ENCODE measurements at regions not wholly inside any gene's neighbourhood (a gene's known extent, or its start where the extent isn't known, plus 50 kb on each side); places are given as distances from the start of the nearest gene placed in this dataset.

DNA sequence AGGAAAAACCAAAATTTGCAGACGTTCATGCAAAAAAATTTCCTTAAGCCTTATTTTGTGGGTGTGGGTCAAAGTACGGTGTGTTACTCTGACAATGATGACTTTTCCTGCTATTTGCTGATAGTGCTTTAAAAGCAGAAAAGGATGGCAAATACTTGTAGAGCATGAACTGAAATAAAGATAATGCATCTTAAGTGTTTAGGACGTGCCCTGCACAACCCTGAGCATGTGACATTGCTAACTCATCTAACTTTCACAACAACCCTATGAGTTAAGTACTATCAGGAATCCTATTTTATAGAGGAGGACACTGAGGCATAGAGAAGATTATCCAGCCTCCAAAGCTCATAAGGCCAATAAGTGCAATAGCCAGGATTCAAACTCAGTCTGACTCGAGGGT lies 143.3 kb downstream of the RNF152 start:
- TF ChIP-seq EZH2 (IDR thresholded peaks at IDR 0.05; ENCODE audit: low read length): no peak
- TF ChIP-seq, protein P1, sequence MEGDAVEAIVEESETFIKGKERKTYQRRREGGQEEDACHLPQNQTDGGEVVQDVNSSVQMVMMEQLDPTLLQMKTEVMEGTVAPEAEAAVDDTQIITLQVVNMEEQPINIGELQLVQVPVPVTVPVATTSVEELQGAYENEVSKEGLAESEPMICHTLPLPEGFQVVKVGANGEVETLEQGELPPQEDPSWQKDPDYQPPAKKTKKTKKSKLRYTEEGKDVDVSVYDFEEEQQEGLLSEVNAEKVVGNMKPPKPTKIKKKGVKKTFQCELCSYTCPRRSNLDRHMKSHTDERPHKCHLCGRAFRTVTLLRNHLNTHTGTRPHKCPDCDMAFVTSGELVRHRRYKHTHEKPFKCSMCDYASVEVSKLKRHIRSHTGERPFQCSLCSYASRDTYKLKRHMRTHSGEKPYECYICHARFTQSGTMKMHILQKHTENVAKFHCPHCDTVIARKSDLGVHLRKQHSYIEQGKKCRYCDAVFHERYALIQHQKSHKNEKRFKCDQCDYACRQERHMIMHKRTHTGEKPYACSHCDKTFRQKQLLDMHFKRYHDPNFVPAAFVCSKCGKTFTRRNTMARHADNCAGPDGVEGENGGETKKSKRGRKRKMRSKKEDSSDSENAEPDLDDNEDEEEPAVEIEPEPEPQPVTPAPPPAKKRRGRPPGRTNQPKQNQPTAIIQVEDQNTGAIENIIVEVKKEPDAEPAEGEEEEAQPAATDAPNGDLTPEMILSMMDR (optimal IDR thresholded peaks at IDR 0.05 in 1 of 3, IDR thresholded peaks at IDR 0.05 in 1 of 3, conservative IDR thresholded peaks at IDR 0.05 in 1 of 3; ENCODE audit: extremely low read depth in 1 of 3, insufficient read depth in 2 of 3, low read length in 3 of 3): no peak

All from keratinocyte (primary cell).